ENCODE measurements at regions not wholly inside any gene's neighbourhood (a gene's known extent, or its start where the extent isn't known, plus 50 kb on each side); places are given as distances from the start of the nearest gene placed in this dataset.

DNA sequence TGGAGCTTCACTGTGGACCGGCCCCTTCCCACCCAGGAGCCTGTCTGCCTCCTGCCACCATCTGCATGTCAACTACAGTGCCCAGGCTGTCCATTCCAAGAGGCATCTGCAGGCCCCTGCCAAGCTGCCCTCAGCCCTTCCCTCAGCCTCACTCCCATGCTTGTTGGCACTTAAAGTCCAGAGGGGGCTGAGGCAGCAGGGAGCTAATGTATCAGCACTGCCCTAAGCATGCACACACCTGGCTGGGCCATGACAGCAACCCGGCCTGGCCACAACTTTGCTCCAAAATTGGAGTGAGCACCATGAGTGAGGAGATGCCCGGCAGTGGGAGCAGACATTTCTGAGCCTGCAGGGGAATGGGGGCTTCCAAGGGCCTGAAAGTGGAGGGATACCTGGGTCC is 417.5 kb upstream of the GRM3 start:
- no peak for TF ChIP-seq ESRRA (IDR thresholded peaks at IDR 0.05; ENCODE audit: borderline replicate concordance, low read length)
- TF ChIP-seq ZSCAN20 (CRISPR knock-in tag; IDR thresholded peaks at IDR 0.05): no peak
- TF ChIP-seq POLR2AphosphoS2 (conservative IDR thresholded peaks at IDR 0.05; ENCODE audit: low read length): no peak
- no peak for TF ChIP-seq HOXB13 (CRISPR knock-in tag; IDR thresholded peaks at IDR 0.05; ENCODE audit: low read depth)
- TF ChIP-seq, protein P1, sequence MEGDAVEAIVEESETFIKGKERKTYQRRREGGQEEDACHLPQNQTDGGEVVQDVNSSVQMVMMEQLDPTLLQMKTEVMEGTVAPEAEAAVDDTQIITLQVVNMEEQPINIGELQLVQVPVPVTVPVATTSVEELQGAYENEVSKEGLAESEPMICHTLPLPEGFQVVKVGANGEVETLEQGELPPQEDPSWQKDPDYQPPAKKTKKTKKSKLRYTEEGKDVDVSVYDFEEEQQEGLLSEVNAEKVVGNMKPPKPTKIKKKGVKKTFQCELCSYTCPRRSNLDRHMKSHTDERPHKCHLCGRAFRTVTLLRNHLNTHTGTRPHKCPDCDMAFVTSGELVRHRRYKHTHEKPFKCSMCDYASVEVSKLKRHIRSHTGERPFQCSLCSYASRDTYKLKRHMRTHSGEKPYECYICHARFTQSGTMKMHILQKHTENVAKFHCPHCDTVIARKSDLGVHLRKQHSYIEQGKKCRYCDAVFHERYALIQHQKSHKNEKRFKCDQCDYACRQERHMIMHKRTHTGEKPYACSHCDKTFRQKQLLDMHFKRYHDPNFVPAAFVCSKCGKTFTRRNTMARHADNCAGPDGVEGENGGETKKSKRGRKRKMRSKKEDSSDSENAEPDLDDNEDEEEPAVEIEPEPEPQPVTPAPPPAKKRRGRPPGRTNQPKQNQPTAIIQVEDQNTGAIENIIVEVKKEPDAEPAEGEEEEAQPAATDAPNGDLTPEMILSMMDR (IDR thresholded peaks at IDR 0.05): no peak
- TF ChIP-seq NPAS2 (CRISPR knock-in tag; IDR thresholded peaks at IDR 0.05; ENCODE audit: borderline replicate concordance): no peak
- TF ChIP-seq RAD21 (conservative IDR thresholded peaks at IDR 0.05 in 1 of 2, IDR thresholded peaks at IDR 0.05 in 1 of 2): no peak
- TF ChIP-seq JUN (IDR thresholded peaks at IDR 0.05): no peak

Measured in A549 (cell line).